Globus pallidus (tissue), 1 donor: ENCODE measurements at regions not wholly inside any gene's neighbourhood (a gene's known extent, or its start where the extent isn't known, plus 50 kb on each side); places are given as distances from the start of the nearest gene placed in this dataset.
"Not testable (repeated sequence)": the region's sequence is repeated elsewhere in the genome, so short reads cannot be mapped to it uniquely, and the experiment has no call there.

Source experiments
- DNase-seq: peaks from one replicate; pipeline ENCODE4 v3.0.0-alpha.2; 2015; ENCODE audit warnings: low spot score

- DNase-seq: no peak
Measured at GRCh38 chr21:14058566-14058965, 152.2 kb downstream of the LIPI start.

- DNase-seq: not testable (repeated sequence)
Measured at GRCh38 chr21:14057841-14058481, 152.8 kb downstream of the LIPI start.

- no peak for DNase-seq
Measured at GRCh38 chr21:14057313-14057712, 153.4 kb downstream of the LIPI start.

GRCh38 chr21:14056771-14057191 is 154.0 kb downstream of the LIPI start:
- no peak for DNase-seq

- DNase-seq: not testable (repeated sequence)
Measured at GRCh38 chr21:14055746-14056515, 154.8 kb downstream of the LIPI start.

DNA sequence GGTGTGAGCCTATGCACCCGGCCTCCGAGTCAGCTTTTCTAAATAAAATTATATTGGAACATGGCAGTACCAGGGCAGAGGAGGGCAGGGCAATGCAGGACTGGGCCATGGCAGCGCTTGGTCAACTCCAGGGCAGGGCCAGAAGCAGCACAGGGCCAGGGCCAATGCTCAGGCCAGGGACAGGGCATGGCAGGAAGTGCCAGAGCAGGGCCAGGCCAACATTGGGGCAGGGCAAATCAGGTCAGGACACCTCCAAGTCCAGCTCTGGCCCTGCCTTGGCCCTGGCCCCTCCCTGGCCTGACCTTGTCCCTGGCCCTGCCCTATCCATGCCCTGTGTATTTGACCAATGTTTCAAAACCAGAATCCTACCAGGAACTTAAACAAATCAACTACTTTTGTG is 156.1 kb downstream of the LIPI start:
- no peak for DNase-seq

- DNase-seq: no peak
Measured at GRCh38 chr21:14050121-14050520, 160.6 kb downstream of the LIPI start.

DNA sequence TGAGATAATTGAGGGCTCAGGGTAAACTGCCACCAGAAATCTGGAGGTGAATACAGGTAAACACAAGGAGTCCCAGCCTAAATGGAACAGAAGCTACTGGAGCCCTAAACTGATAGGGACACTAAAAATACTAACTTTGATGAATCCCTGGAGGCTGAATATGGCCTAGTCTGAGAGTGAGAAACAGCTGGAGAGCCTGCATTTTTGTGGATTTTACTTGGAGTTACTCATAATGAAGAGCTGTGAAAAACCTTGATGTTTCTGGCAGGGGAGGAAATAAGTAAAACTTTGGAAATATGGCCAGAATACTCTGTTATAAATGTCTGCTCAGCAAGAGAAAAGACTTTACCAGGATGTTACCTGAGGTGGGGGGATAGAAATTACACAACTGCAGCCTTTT is 164.4 kb downstream of the LIPI start:
- DNase-seq: no peak

DNA sequence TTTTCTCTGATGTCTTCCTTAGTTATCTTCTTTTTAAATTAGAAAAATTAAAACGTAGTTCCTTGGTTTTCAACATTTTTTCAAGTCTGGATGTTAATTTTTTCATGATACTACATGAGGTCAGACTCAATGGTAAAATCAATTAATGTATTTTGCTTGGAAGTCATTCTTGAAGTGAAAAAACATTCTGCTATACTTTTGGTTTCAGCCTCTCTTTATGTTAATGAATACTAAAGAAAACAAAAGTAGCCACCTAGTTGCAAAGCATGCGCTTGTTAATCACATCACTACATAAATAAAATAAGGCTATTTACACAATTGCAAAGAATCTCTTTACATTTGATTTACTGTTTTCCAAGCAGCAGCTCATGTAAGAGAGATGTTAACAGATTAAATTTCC is 170.4 kb downstream of the LIPI start:
- DNase-seq: no peak

- DNase-seq: not testable (repeated sequence)
Measured at GRCh38 chr21:14028619-14029018, 182.1 kb downstream of the LIPI start.

GRCh38 chr21:14027235-14027869 is 183.4 kb downstream of the LIPI start:
- peak; percentile 86 for DNase-seq

DNA sequence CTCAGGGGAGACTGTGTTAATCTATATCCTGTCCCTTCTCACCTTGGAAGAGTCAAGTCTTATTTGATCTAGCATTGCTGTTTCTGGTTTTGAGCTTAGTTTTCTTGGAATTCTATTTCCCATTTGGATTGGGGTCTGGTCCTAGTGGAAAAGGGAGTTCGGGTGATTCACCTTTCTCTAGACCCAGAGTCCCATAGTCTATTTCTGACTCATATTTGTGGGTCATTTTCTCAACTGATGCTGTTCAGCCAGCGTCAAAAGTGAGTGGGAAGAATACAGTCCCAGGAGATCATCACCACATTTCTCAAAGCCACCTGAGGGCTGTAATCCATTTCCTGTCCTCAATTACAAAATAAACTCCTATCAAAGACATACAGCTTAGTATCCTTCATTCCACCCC is 190.6 kb downstream of the LIPI start:
- DNase-seq: not testable (repeated sequence)

GRCh38 chr21:14015841-14016240 is 194.9 kb downstream of the LIPI start:
- not testable (repeated sequence) for DNase-seq

GRCh38 chr21:14013623-14014498 is 196.9 kb downstream of the LIPI start:
- not testable (repeated sequence) for DNase-seq

GRCh38 chr21:14013056-14013603 is 197.6 kb downstream of the LIPI start:
- DNase-seq: no peak

DNA sequence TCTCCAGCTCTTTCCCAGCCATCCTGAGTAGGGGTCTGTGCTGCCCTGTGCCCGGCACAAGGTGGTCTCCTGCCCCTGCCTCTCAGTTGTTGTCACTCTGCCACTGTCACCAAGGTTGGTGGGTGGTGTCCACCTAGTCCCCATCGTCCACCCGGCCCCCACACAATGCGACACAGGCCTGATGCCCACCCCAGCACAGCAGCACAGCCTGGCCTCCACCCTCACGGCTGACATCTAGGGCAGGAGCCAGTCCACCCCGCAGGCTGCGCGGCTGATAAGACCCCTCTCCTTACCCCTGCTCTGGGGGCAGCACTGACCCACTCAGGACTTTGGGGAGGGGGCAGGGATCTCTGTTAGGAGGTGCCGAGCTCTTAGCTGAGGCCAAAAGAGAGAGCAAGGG is 198.3 kb downstream of the LIPI start:
- no peak for DNase-seq

DNA sequence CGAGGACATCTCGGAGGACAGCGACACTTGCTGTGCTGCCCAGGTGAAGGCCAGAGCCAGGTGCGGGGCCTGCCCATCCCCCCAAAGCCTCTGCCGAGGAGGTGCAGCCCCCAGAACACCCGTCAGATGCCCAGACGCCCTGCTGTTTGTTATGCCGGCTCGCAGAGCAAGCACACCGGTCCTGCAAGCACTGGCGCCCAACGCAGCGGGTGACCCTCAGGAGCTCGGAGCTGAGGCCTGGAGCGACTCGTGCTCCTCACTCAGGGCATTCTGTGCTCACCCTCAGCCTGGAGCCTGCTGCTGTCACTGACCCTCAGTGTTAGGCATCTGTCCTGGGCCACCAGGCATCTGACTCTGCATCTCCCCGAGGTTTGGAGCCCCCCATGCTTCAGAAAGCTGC is 199.0 kb downstream of the LIPI start:
- not testable (repeated sequence) for DNase-seq

- not testable (repeated sequence) for DNase-seq
Measured at GRCh38 chr21:14011149-14011548, 199.6 kb downstream of the LIPI start.

- DNase-seq: no peak
Measured at GRCh38 chr21:14010729-14011128, 200.0 kb downstream of the LIPI start.

DNA sequence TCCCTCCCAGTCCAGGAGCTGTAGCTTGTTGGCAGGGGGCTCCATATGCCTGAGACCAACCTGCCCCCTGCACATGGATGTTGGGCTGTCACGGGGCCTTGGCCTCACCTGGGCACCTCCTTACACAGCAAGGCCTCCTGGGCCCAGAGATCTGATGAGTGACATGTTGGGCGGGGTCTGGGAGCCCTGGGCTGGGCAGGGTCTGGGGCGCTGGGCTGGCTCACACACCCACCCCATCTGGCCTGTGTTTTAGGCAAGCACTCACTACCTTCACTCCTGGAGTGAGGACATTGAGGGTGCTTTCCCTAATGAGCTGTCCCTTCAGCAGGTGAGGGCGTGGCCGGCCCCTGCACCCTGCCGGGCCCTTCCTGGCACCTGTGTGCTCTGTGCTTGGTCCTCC is 200.8 kb downstream of the LIPI start:
- not testable (repeated sequence) for DNase-seq

- DNase-seq: not testable (repeated sequence)
Measured at GRCh38 chr21:14009238-14009981, 201.3 kb downstream of the LIPI start.
